Limb (tissue), 2 donors: ENCODE measurements at regions not wholly inside any gene's neighbourhood (a gene's known extent, or its start where the extent isn't known, plus 50 kb on each side); places are given as distances from the start of the nearest gene placed in this dataset.

Experiments
- DNase-seq, 2 donors: peaks; one replicate each; pipeline ENCODE4 v3.0.0-alpha.2; 2016; ENCODE audit errors: extremely low spot score in 2 of 2

GRCh38 chr6:105794870-105795269 is 291.3 kb upstream of the PRDM1 start:
- DNase-seq = no peak

GRCh38 chr6:105794239-105794638 is 291.9 kb upstream of the PRDM1 start:
- no peak for DNase-seq

- DNase-seq = no peak
Measured at GRCh38 chr6:105793130-105793529, 293.0 kb upstream of the PRDM1 start.

GRCh38 chr6:105791583-105792318 is 294.4 kb upstream of the PRDM1 start:
- DNase-seq = no peak

- DNase-seq = no peak
Measured at GRCh38 chr6:105791179-105791578, 295.0 kb upstream of the PRDM1 start.

- DNase-seq = no peak
Measured at GRCh38 chr6:105790635-105791034, 295.5 kb upstream of the PRDM1 start.

- no peak for DNase-seq
Measured at GRCh38 chr6:105789935-105790334, 296.2 kb upstream of the PRDM1 start.

- DNase-seq = no peak
Measured at GRCh38 chr6:105787747-105788146, 298.4 kb upstream of the PRDM1 start.

- no peak for DNase-seq
Measured at GRCh38 chr6:105786890-105787655, 299.1 kb upstream of the PRDM1 start.

- DNase-seq = no peak
Measured at GRCh38 chr6:105786449-105786848, 299.7 kb upstream of the PRDM1 start.

- DNase-seq = no peak
Measured at GRCh38 chr6:105785066-105785811, 300.9 kb upstream of the PRDM1 start.

GRCh38 chr6:105784179-105784578 is 302.0 kb upstream of the PRDM1 start:
- DNase-seq = no peak

GRCh38 chr6:105783333-105783935 is 302.7 kb upstream of the PRDM1 start:
- no peak for DNase-seq

GRCh38 chr6:105781915-105782314 is 304.2 kb upstream of the PRDM1 start:
- DNase-seq = no peak

GRCh38 chr6:105781248-105781647 is 304.9 kb upstream of the PRDM1 start:
- DNase-seq = no peak

GRCh38 chr6:105780146-105780860 is 305.8 kb upstream of the PRDM1 start:
- DNase-seq = no peak

GRCh38 chr6:105779110-105779509 is 307.0 kb upstream of the PRDM1 start:
- DNase-seq = peak in 1 of 2 donors; percentile 32

GRCh38 chr6:105775095-105775494 is 311.0 kb upstream of the PRDM1 start:
- DNase-seq = no peak

- DNase-seq = no peak
Measured at GRCh38 chr6:105774247-105774646, 311.9 kb upstream of the PRDM1 start.

GRCh38 chr6:105771313-105771970 is 314.7 kb upstream of the PRDM1 start:
- no peak for DNase-seq

GRCh38 chr6:105769987-105770386 is 316.1 kb upstream of the PRDM1 start:
- DNase-seq = no peak
